Liver (tissue), 8 donors: ENCODE measurements at regions not wholly inside any gene's neighbourhood (a gene's known extent, or its start where the extent isn't known, plus 50 kb on each side); places are given as distances from the start of the nearest gene placed in this dataset.

Experiments used
- DNase-seq: peaks from one replicate; pipeline ENCODE4 v3.0.0-alpha.2; 2017; ENCODE audit warnings: low spot score
- H3K27ac ChIP-seq, 2 donors: one replicate each; pipeline ENCODE4 v1.7.0; 2013; ENCODE audit warnings: inconsistent platforms in 2 of 2, low read length in 2 of 2, control low read depth in 1 of 2, low read depth in 1 of 2, mild to moderate bottlenecking in 1 of 2
- H3K27me3 ChIP-seq, 4 donors: one replicate each; pipeline versions ENCODE4 v1.6.1 to v1.7.0; 2013; ENCODE audit warnings: low read length in 3 of 4, inconsistent platforms in 1 of 4, mild to moderate bottlenecking in 1 of 4, moderate library complexity in 1 of 4; ENCODE audit not compliant: control insufficient read depth in 4 of 4, insufficient read depth in 4 of 4
- H3K36me3 ChIP-seq, 4 donors: one replicate each; pipeline versions ENCODE4 v1.6.1 to v1.7.0; 2013; ENCODE audit warnings: low read length in 3 of 4, mild to moderate bottlenecking in 3 of 4, low read depth in 1 of 4, moderate library complexity in 1 of 4; ENCODE audit not compliant: control insufficient read depth in 4 of 4, insufficient read depth in 3 of 4
- H3K4me1 ChIP-seq, 4 donors: one replicate each; pipeline versions ENCODE4 v1.6.1 to v1.7.0; 2013; ENCODE audit warnings: low read length in 3 of 4, mild to moderate bottlenecking in 3 of 4, moderate library complexity in 1 of 4; ENCODE audit not compliant: control insufficient read depth in 4 of 4, insufficient read depth in 4 of 4
- H3K4me3 ChIP-seq, 3 donors: one replicate each; pipeline versions ENCODE4 v1.6.1 to v1.7.0; 2013; ENCODE audit warnings: low read length in 3 of 3, control low read depth in 1 of 3, low read depth in 1 of 3, mild to moderate bottlenecking in 1 of 3
- H3K9ac ChIP-seq, 2 donors: one replicate each; pipeline ENCODE4 v1.7.0; 2013; ENCODE audit warnings: low read length in 2 of 2, mild to moderate bottlenecking in 2 of 2, moderate library complexity in 2 of 2, control low read depth in 1 of 2, low read depth in 1 of 2
- H3K9me3 ChIP-seq, 4 donors: one replicate each; pipeline versions ENCODE4 v1.6.1 to v1.7.0; 2013; ENCODE audit warnings: low read length in 3 of 4; ENCODE audit not compliant: control insufficient read depth in 4 of 4
- ATF3 ChIP-seq: IDR thresholded peaks from 2 replicates; pipeline ENCODE4 v1.6.1; 2016; ENCODE audit warnings: antibody characterized with exemption
- EGR1 ChIP-seq, 2 donors: IDR thresholded peaks; 2 replicates each; pipeline ENCODE4 v1.6.1; 2016 to 2018; ENCODE audit warnings: antibody characterized with exemption in 2 of 2, low read depth in 2 of 2
- FOXA1 ChIP-seq: IDR thresholded peaks from 2 replicates; pipeline ENCODE4 v1.6.1; 2016; ENCODE audit warnings: antibody characterized with exemption
- FOXA2 ChIP-seq: IDR thresholded peaks from 2 replicates; pipeline ENCODE4 v1.6.1; 2016; ENCODE audit warnings: antibody characterized with exemption
- GABPA ChIP-seq, 2 donors: IDR thresholded peaks in 1 of 2; conservative IDR thresholded peaks in 1 of 2; 2 replicates each; pipeline ENCODE4 v1.6.1; 2016; ENCODE audit warnings: antibody characterized with exemption in 2 of 2, mild to moderate bottlenecking in 1 of 2, moderate library complexity in 1 of 2
- HNF4A ChIP-seq, 2 donors: conservative IDR thresholded peaks; 2 replicates each; pipeline ENCODE4 v1.6.1; 2016; ENCODE audit warnings: antibody characterized with exemption in 2 of 2, mild to moderate bottlenecking in 2 of 2
- HNF4G ChIP-seq: IDR thresholded peaks from 2 replicates; pipeline ENCODE4 v1.6.1; 2016; ENCODE audit warnings: antibody characterized with exemption
- JUND ChIP-seq, 2 donors: IDR thresholded peaks; 2 replicates each; pipeline ENCODE4 v1.6.1; 2016; ENCODE audit warnings: antibody characterized with exemption in 2 of 2
- MAX ChIP-seq: IDR thresholded peaks from 2 replicates; pipeline ENCODE4 v1.6.1; 2016; ENCODE audit warnings: antibody characterized with exemption
- NR2F2 ChIP-seq: IDR thresholded peaks from 2 replicates; pipeline ENCODE4 v1.6.1; 2016; ENCODE audit warnings: antibody characterized with exemption
- RAD21 ChIP-seq, 2 donors: IDR thresholded peaks; 2 replicates each; pipeline ENCODE4 v1.6.1; 2016; ENCODE audit warnings: antibody characterized with exemption in 2 of 2, mild to moderate bottlenecking in 2 of 2
- REST ChIP-seq: IDR thresholded peaks from 2 replicates; pipeline ENCODE4 v1.6.1; 2016; ENCODE audit warnings: antibody characterized with exemption, mild to moderate bottlenecking
- RXRA ChIP-seq, 2 donors: IDR thresholded peaks; 2 replicates each; pipeline ENCODE4 v1.6.1; 2017 to 2018; ENCODE audit warnings: antibody characterized with exemption in 2 of 2, mild to moderate bottlenecking in 1 of 2
- SP1 ChIP-seq: IDR thresholded peaks from 2 replicates; pipeline ENCODE4 v1.6.1; 2018; ENCODE audit warnings: antibody characterized with exemption, mild to moderate bottlenecking
- YY1 ChIP-seq: IDR thresholded peaks from 2 replicates; pipeline ENCODE4 v1.6.1; 2016; ENCODE audit warnings: antibody characterized with exemption, mild to moderate bottlenecking
- WGBS: extraction: QIAGEN DNeasy Blood & Tissue Kit; methylation state at CpG from one replicate; pipeline ENCODE4 v1.1.7; 2013; 5-methylcytosine and 5-hydroxymethylcytosine counted together
- TF ChIP-seq, protein P1 (sequence below): fragments of 150-350 bp; IDR thresholded peaks from 2 replicates; pipeline ENCODE4 v1.5.1; 2017; ENCODE audit warnings: improper control_type of control experiment, low read depth, low read length; ENCODE audit not compliant: missing input control
- donor health status: healthy.
- donor health status: healthy.
- donor health status: healthy.
- donor health status: healthy.
- donor health status: healthy.

DNA sequence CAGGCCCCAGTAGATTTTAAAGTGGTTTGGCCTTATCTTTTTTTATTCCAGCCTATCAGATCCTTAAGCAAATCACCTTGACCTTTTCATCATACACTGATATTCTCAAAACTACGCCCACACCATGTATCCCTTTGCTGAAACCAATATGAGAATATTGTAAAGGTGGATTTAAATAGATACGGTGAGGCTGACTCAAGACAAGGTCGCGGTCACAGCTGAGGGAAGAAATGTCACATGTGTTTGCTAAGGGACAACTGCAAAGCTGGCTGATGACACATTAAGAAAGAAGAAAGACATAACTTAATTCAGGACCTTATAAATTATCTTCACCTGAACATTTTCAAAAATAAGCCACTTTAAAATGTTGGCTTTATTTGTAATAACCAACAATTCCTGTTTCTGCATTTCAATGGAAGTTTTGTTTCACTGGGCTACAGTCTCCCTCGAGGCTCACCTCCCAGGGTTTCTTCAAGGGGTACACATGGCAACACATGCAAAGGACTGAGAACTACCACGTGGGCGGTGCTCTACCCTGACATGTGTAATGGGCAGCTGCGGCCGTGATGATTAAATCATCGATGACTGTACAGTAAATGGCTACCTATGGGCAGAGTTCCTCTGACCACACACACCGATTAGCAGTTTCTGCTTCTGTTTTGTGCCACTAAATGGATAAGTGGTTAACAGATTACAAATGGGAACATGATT lies 189.5 kb downstream of the SIPA1L2 start:
- Histone ChIP-seq H3K9me3 (no peaks in the 10 kb centered on the region), H3K36me3 (peaks cover 0 to 3% (median 2%) of the 10 kb centered on the region in 4 donors), H3K9ac (no peak overlapping the region), H3K27ac (no peak overlapping the region), H3K27me3 (no peaks in the 10 kb centered on the region), H3K4me1 (no peaks in the 10 kb centered on the region), H3K4me3 (no peak overlapping the region)
- 95% methylated on average over 11 of the region's 11 CpGs for WGBS
- DNase-seq, result no peak
- TF ChIP-seq HNF4G (no peak), SP1 (no peak), FOXA1 (no peak), JUND (IDR thresholded peaks at IDR 0.05) (no peak), NR2F2 (no peak), EGR1 (IDR thresholded peaks at IDR 0.05; ENCODE audit: low read depth in 2 of 2) (no peak), GABPA (IDR thresholded peaks at IDR 0.05 in 1 of 2, conservative IDR thresholded peaks at IDR 0.05 in 1 of 2) (no peak), FOXA2 (no peak), YY1 (no peak), RAD21 (IDR thresholded peaks at IDR 0.05) (no peak), HNF4A (conservative IDR thresholded peaks at IDR 0.05) (no peak), REST (no peak), RXRA (IDR thresholded peaks at IDR 0.05) (no peak), ATF3 (no peak), MAX (no peak)
- TF ChIP-seq, protein P1, sequence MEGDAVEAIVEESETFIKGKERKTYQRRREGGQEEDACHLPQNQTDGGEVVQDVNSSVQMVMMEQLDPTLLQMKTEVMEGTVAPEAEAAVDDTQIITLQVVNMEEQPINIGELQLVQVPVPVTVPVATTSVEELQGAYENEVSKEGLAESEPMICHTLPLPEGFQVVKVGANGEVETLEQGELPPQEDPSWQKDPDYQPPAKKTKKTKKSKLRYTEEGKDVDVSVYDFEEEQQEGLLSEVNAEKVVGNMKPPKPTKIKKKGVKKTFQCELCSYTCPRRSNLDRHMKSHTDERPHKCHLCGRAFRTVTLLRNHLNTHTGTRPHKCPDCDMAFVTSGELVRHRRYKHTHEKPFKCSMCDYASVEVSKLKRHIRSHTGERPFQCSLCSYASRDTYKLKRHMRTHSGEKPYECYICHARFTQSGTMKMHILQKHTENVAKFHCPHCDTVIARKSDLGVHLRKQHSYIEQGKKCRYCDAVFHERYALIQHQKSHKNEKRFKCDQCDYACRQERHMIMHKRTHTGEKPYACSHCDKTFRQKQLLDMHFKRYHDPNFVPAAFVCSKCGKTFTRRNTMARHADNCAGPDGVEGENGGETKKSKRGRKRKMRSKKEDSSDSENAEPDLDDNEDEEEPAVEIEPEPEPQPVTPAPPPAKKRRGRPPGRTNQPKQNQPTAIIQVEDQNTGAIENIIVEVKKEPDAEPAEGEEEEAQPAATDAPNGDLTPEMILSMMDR, result no peak

DNA sequence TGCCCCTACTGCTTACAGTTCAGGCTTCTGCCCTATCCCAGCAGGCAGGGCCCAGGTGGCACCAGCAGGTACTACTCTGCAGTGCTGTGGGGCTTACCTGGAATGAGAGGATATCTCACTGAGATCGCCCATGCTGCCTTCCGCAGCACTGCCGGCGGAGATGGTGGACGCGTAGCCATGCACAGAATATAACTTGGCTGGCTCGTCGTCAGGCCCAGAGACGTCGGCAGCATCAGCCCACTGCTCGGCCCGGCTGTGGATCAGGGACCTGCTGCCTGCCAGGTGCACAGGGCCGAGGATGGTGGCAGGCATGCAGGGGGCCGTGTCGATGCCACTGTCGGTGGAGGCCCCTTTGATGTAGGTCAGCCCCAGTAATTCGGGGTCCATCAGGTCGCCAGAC lies 190.9 kb downstream of the SIPA1L2 start:
- Histone ChIP-seq H3K36me3 (peaks cover 0 to 3% (median 2%) of the 10 kb centered on the region in 4 donors), H3K27me3 (no peaks in the 10 kb centered on the region), H3K9ac (no peak overlapping the region), H3K9me3 (no peaks in the 10 kb centered on the region), H3K4me3 (no peak overlapping the region), H3K4me1 (no peaks in the 10 kb centered on the region), H3K27ac (no peak overlapping the region)
- no peak for DNase-seq
- 96% methylated on average over 18 of the region's 18 CpGs for WGBS
- TF ChIP-seq YY1 (no peak), MAX (no peak), RXRA (IDR thresholded peaks at IDR 0.05) (no peak), REST (no peak)
- TF ChIP-seq, protein P1, result no peak
